H1 (cell line): ENCODE measurements at regions not wholly inside any gene's neighbourhood (a gene's known extent, or its start where the extent isn't known, plus 50 kb on each side); places are given as distances from the start of the nearest gene placed in this dataset.

ENCODE experiments used
- CTCF ChIA-PET: fragments of 300-600 bp; sonication (Branson Sonifier 250); formaldehyde crosslinking; loops from one replicate; lab custom pipeline; 2021; ENCODE audit not compliant: partially characterized antibody; lab: Charles Lee
- POLR2A ChIA-PET: fragments of 300-600 bp; sonication (Branson Sonifier 250); formaldehyde crosslinking; loops from one replicate; lab custom pipeline; 2021; ENCODE audit warnings: inconsistent platforms; ENCODE audit not compliant: partially characterized antibody; lab: Charles Lee
- DNase-seq, 2 experiments: peaks; one replicate each; pipeline versions ENCODE4 v3.0.0 to v3.0.0-alpha.2; 2010 to 2022; ENCODE audit warnings: low spot score in 2 of 2, low read depth in 1 of 2, mixed read lengths in 1 of 2
- FAIRE-seq: peaks from 2 replicates; lab custom pipeline; 2011; peaks lifted over from hg19 to GRCh38; lab: Jason Lieb, UNC
- H2AFZ ChIP-seq: 2 replicates; pipeline ENCODE4 v1.8.1; 2012; ENCODE audit warnings: low read length, inconsistent platforms
- H2AK5ac ChIP-seq: 2 replicates; pipeline ENCODE4 v1.6.1; 2013; ENCODE audit warnings: low read depth, low read length
- H2BK120ac ChIP-seq: replicated peaks from 2 replicates; pipeline ENCODE3; 2013; ENCODE audit warnings: low read depth, low read length, inconsistent platforms
- H2BK12ac ChIP-seq: 2 replicates; pipeline ENCODE4 v1.6.1; 2013; ENCODE audit warnings: low read depth, low read length
- H2BK15ac ChIP-seq: 2 replicates; pipeline ENCODE4 v1.6.1; 2013; ENCODE audit warnings: low read length
- H2BK20ac ChIP-seq: 2 replicates; pipeline ENCODE4 v1.6.1; 2013; ENCODE audit warnings: low read length
- H2BK5ac ChIP-seq: 2 replicates; pipeline ENCODE4 v1.6.1; 2013; ENCODE audit warnings: low read depth, low read length
- H3K14ac ChIP-seq: 2 replicates; pipeline ENCODE4 v1.6.1; 2013; ENCODE audit warnings: inconsistent platforms; ENCODE audit not compliant: insufficient read length
- H3K18ac ChIP-seq: 2 replicates; pipeline ENCODE4 v1.6.1; 2013; ENCODE audit warnings: low read length; ENCODE audit errors: extremely low read depth
- H3K23ac ChIP-seq: 2 replicates; pipeline ENCODE4 v1.6.1; 2013; ENCODE audit warnings: inconsistent platforms; ENCODE audit not compliant: insufficient read length
- H3K23me2 ChIP-seq: 2 replicates; pipeline ENCODE4 v1.6.1; 2013; ENCODE audit warnings: low read depth, low read length
- H3K27ac ChIP-seq: 2 replicates; pipeline ENCODE4 v1.6.1; 2011; ENCODE audit warnings: low read depth, low read length, inconsistent platforms
- H3K27me3 ChIP-seq, 4 experiments: replicated peaks in 1 of 4; 1 replicate in 1 of 4; 2 replicates in 3 of 4; pipeline versions ENCODE4 v1.6.1 to v1.8.1; 2011 to 2013; ENCODE audit warnings: low read length in 3 of 4, mild to moderate bottlenecking in 3 of 4, inconsistent platforms in 2 of 4, mixed read lengths in 2 of 4, moderate library complexity in 1 of 4; ENCODE audit not compliant: control insufficient read depth in 3 of 4, insufficient read depth in 3 of 4; ENCODE audit errors: extremely low read depth in 1 of 4
- H3K36me3 ChIP-seq, 4 experiments: 2 replicates each; pipeline versions ENCODE4 v1.6.1 to v1.8.1; 2011 to 2013; ENCODE audit warnings: mild to moderate bottlenecking in 4 of 4, low read length in 3 of 4, moderate library complexity in 2 of 4, control low read depth in 1 of 4, inconsistent platforms in 1 of 4; ENCODE audit not compliant: insufficient read depth in 4 of 4, control insufficient read depth in 2 of 4
- H3K4ac ChIP-seq: replicated peaks from 2 replicates; pipeline ENCODE3; 2013; ENCODE audit warnings: low read length, low read depth, mixed read lengths, inconsistent platforms; ENCODE audit not compliant: insufficient read length
- H3K4me1 ChIP-seq, 4 experiments: replicated peaks in 1 of 4; 1 replicate in 1 of 4; 2 replicates in 3 of 4; pipeline versions ENCODE4 v1.6.1 to v1.8.1; 2011 to 2013; ENCODE audit warnings: low read length in 3 of 4, inconsistent platforms in 2 of 4, mixed read lengths in 1 of 4; ENCODE audit not compliant: insufficient read depth in 4 of 4, control insufficient read depth in 3 of 4
- H3K4me2 ChIP-seq, 2 experiments: 2 replicates each; pipeline versions ENCODE4 v1.6.1 to v1.8.1; 2011 to 2013; ENCODE audit warnings: low read depth in 2 of 2, low read length in 2 of 2, control low read depth in 1 of 2, inconsistent platforms in 1 of 2, mild to moderate bottlenecking in 1 of 2; ENCODE audit not compliant: insufficient read depth in 1 of 2
- H3K4me3 ChIP-seq, 4 experiments: fragments of 200-600, 300-600 bp in 1 of 4; sonication (generic), shearing (Covaris generic), sonication (Bioruptor Twin) in 1 of 4; 2 replicates each; pipeline versions ENCODE4 v1.5.1 to v1.8.1; 2011 to 2016; ENCODE audit warnings: low read length in 4 of 4, low read depth in 3 of 4, control low read depth in 2 of 4, inconsistent platforms in 2 of 4, mild to moderate bottlenecking in 2 of 4, mixed read lengths in 1 of 4, moderate library complexity in 1 of 4; ENCODE audit not compliant: insufficient read depth in 2 of 4; ENCODE audit errors: extremely low read depth in 1 of 4
- H3K56ac ChIP-seq: replicated peaks from 2 replicates; pipeline ENCODE3; 2013; ENCODE audit warnings: low read depth, mild to moderate bottlenecking, mixed read lengths, low read length, inconsistent platforms; ENCODE audit not compliant: insufficient read length
- H3K79me1 ChIP-seq: 2 replicates; pipeline ENCODE4 v1.6.1; 2013; ENCODE audit warnings: low read depth, low read length, control low read depth
- H3K79me2 ChIP-seq, 2 experiments: 2 replicates each; pipeline versions ENCODE4 v1.6.1 to v1.8.1; 2012 to 2013; ENCODE audit warnings: low read length in 2 of 2, mild to moderate bottlenecking in 2 of 2, inconsistent platforms in 1 of 2; ENCODE audit not compliant: insufficient read depth in 2 of 2, control insufficient read depth in 1 of 2
- H3K9ac ChIP-seq, 4 experiments: replicated peaks in 1 of 4; 1 replicate in 1 of 4; 2 replicates in 3 of 4; pipeline versions ENCODE4 v1.6.1 to v1.8.1; 2011 to 2013; ENCODE audit warnings: low read depth in 3 of 4, low read length in 3 of 4, control low read depth in 2 of 4, mild to moderate bottlenecking in 2 of 4, moderate library complexity in 2 of 4, inconsistent platforms in 1 of 4; ENCODE audit errors: extremely low read depth in 1 of 4
- H3K9me3 ChIP-seq, 2 experiments: 2 replicates each; pipeline versions ENCODE4 v1.6.1 to v1.8.1; 2012 to 2013; ENCODE audit warnings: mild to moderate bottlenecking in 2 of 2, moderate library complexity in 2 of 2, control low read depth in 1 of 2, inconsistent platforms in 1 of 2, low read depth in 1 of 2, low read length in 1 of 2, mixed read lengths in 1 of 2; ENCODE audit not compliant: insufficient read depth in 2 of 2
- H4K20me1 ChIP-seq, 2 experiments: replicated peaks in 1 of 2; 2 replicates each; pipeline versions ENCODE3 to v1.8.1; 2011 to 2013; ENCODE audit warnings: inconsistent platforms in 2 of 2, low read length in 2 of 2, mild to moderate bottlenecking in 1 of 2; ENCODE audit not compliant: insufficient read depth in 2 of 2, control insufficient read depth in 1 of 2
- H4K5ac ChIP-seq: 2 replicates; pipeline ENCODE4 v1.6.1; 2013; ENCODE audit warnings: low read length, low read depth, mixed read lengths, inconsistent platforms; ENCODE audit not compliant: insufficient read length
- H4K8ac ChIP-seq: 2 replicates; pipeline ENCODE4 v1.8.0; 2013; ENCODE audit warnings: mild to moderate bottlenecking, moderate library complexity, low read length, inconsistent platforms; ENCODE audit not compliant: insufficient read depth; ENCODE audit errors: extremely low read depth
- H4K91ac ChIP-seq: replicated peaks from 2 replicates; pipeline ENCODE3; 2013; ENCODE audit warnings: low read length, mixed read lengths, inconsistent platforms; ENCODE audit not compliant: insufficient read length
- SIX5 ChIP-seq: IDR thresholded peaks from 2 replicates; pipeline ENCODE4 v1.6.1; 2011; ENCODE audit warnings: mild to moderate bottlenecking, low read depth, low read length
- TCF12 ChIP-seq: IDR thresholded peaks from 2 replicates; pipeline ENCODE4 v1.6.1; 2011; ENCODE audit warnings: low read depth, mild to moderate bottlenecking, low read length
- WGBS, 2 experiments: shearing (Covaris generic) in 1 of 2; methylation state at CpG; one replicate each; pipeline versions ENCODE4 v1.1.6 to v1.1.7; 2013 to 2015; ENCODE audit warnings: low lambda C conversion rate in 2 of 2, mixed read lengths in 2 of 2, inconsistent platforms in 1 of 2, low coverage in 1 of 2, missing lambda C conversion rate in 1 of 2; ENCODE audit not compliant: insufficient replicate concordance in 2 of 2, insufficient coverage in 1 of 2, insufficient read length in 1 of 2; ENCODE audit errors: extremely low coverage in 1 of 2, missing lambda C conversion rate in 1 of 2; 5-methylcytosine and 5-hydroxymethylcytosine counted together

DNA sequence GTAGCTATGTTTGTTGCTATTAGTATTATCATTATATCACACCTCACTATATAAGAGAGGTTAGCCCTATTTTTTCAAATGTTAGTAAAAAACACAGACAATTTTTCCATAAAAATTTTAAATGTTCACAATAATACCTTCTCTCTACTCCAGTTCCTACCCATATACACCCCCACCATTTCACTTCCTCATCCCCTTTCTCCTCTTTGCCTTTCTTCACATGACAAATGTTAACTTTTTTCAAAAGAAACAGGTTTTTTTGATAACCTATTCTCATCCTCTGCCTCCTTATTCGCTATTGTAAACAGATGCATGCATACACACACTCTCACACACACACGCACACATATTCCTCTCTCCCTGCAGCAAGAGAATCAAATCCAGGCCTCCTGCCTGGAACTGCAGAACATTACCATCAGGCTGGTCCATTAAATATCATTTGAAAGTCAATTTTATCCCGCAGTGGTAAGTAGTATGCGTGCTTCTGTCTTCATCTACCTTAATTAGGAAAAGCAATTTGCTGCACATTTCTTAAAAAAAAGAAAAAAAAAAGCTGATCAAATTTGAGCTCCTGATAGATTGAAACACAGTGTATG, 55.5 kb downstream of the MID1IP1 start:
- Histone ChIP-seq H2BK120ac (no peak overlapping the region), H4K5ac (no peak overlapping the region), H3K18ac (no peak overlapping the region), H3K79me1 (no peaks in the 10 kb centered on the region), H4K8ac (no peak overlapping the region), H3K4ac (no peak overlapping the region), H2BK12ac (no peak overlapping the region), H2AFZ (no peak overlapping the region), H3K4me1 (no peaks in the 10 kb centered on the region), H2BK15ac (no peak overlapping the region), H4K20me1 (no peaks in the 10 kb centered on the region), H2AK5ac (no peak overlapping the region), H2BK20ac (no peak overlapping the region), H3K9ac (no peak overlapping the region), H4K91ac (no peak overlapping the region), H3K27me3 (no peaks in the 10 kb centered on the region), H2BK5ac (no peak overlapping the region), H3K27ac (no peak overlapping the region), H3K14ac (no peak overlapping the region), H3K23me2 (no peaks in the 10 kb centered on the region), H3K23ac (no peak overlapping the region), H3K36me3 (no peaks in the 10 kb centered on the region), H3K56ac (no peak overlapping the region), H3K9me3 (no peaks in the 10 kb centered on the region), H3K4me2 (no peak overlapping the region)
- ChIA-PET CTCF (no interaction called here), POLR2A (no interaction called here)
- no peak for FAIRE-seq
- DNase-seq, result no peak
- 93% methylated on average over 3 of the region's 4 CpGs; no CpG with 5 or more reads in 1 of the 2 experiments for WGBS, 2 experiments
- TF ChIP-seq SIX5, result no peak
- TF ChIP-seq TCF12, result no peak
- TF ChIP-seq, all 59 proteins: peak for 0
- Histone ChIP-seq H3K4me3 (no peak overlapping the region), H3K79me2 (no peaks in the 10 kb centered on the region)
